ENCODE measurements at regions not wholly inside any gene's neighbourhood (a gene's known extent, or its start where the extent isn't known, plus 50 kb on each side); places are given as distances from the start of the nearest gene placed in this dataset.
A peak's percentile ranks its signal among the peaks of the same experiment; 100 is the strongest.

- Histone ChIP-seq H3K9me3 (ENCODE audit: control insufficient read depth in 4 of 4, insufficient read depth in 3 of 4, low read length in 3 of 4) (no peaks in the 10 kb centered on the region), H3K4me3 (no peak overlapping the region), H3K27me3 (ENCODE audit: control insufficient read depth in 3 of 3, insufficient read depth in 3 of 3, low read length in 2 of 3) (no peaks in the 10 kb centered on the region), H3K9ac (ENCODE audit: insufficient read depth in 1 of 2, low read length in 2 of 2) (no peak overlapping the region), H3K27ac (ENCODE audit: low read depth in 1 of 2, low read length in 1 of 2) (no peak overlapping the region), H3K4me1 (ENCODE audit: control insufficient read depth in 5 of 5, insufficient read depth in 5 of 5, low read length in 5 of 5) (peaks cover 0 to 15% (median 0%) of the 10 kb centered on the region in 5 donors), H3K36me3 (ENCODE audit: control insufficient read depth in 4 of 4, insufficient read depth in 4 of 4, low read length in 4 of 4) (no peaks in the 10 kb centered on the region)
- no peak for ATAC-seq (ENCODE audit: insufficient read depth, low FRiP score)
- no peak for TF ChIP-seq CTCF (IDR thresholded peaks at IDR 0.05; ENCODE audit: control extremely low read depth, extremely low read depth)
- no peak for DNase-seq
- 93 to 94% methylated on average over 8 of the region's 8 CpGs for WGBS, 2 donors
Measured at GRCh38 chr4:187451776-187452175, 543.8 kb upstream of the ZFP42 start.

GRCh38 chr4:187460016-187460415 is 535.6 kb upstream of the ZFP42 start:
- ATAC-seq (ENCODE audit: insufficient read depth, low FRiP score), result no peak
- no peak overlapping the region for H3K27ac ChIP-seq (ENCODE audit: low read depth in 1 of 2, low read length in 1 of 2)
- no peaks in the 10 kb centered on the region for H3K36me3 ChIP-seq (ENCODE audit: control insufficient read depth in 4 of 4, insufficient read depth in 4 of 4, low read length in 4 of 4)
- peaks cover 0 to 2% (median 0%) of the 10 kb centered on the region in 4 donors for H3K9me3 ChIP-seq (ENCODE audit: control insufficient read depth in 4 of 4, insufficient read depth in 3 of 4, low read length in 3 of 4)
- H3K4me3 ChIP-seq, result no peak overlapping the region
- 74 to 79% methylated on average over 3 of the region's 3 CpGs for WGBS, 2 donors
- H3K9ac ChIP-seq (ENCODE audit: insufficient read depth in 1 of 2, low read length in 2 of 2), result no peak overlapping the region
- DNase-seq, result no peak
- no peaks in the 10 kb centered on the region for H3K27me3 ChIP-seq (ENCODE audit: control insufficient read depth in 3 of 3, insufficient read depth in 3 of 3, low read length in 2 of 3)
- no peak for TF ChIP-seq CTCF (IDR thresholded peaks at IDR 0.05; ENCODE audit: control extremely low read depth, extremely low read depth)
- H3K4me1 ChIP-seq (ENCODE audit: control insufficient read depth in 5 of 5, insufficient read depth in 5 of 5, low read length in 5 of 5), result peaks cover 0 to 3% (median 0%) of the 10 kb centered on the region in 5 donors

GRCh38 chr4:187464573-187464972 is 531.0 kb upstream of the ZFP42 start:
- DNase-seq, result peak in 2 of 3 donors; percentile 25 to 49
- H3K4me1 ChIP-seq (ENCODE audit: control insufficient read depth in 5 of 5, insufficient read depth in 5 of 5, low read length in 5 of 5), result peaks cover 0 to 3% (median 0%) of the 10 kb centered on the region in 5 donors
- H3K27ac ChIP-seq (ENCODE audit: low read depth in 1 of 2, low read length in 1 of 2), result no peak overlapping the region
- H3K27me3 ChIP-seq (ENCODE audit: control insufficient read depth in 3 of 3, insufficient read depth in 3 of 3, low read length in 2 of 3), result no peaks in the 10 kb centered on the region
- ATAC-seq (ENCODE audit: insufficient read depth, low FRiP score), result no peak
- no peak overlapping the region for H3K4me3 ChIP-seq
- H3K36me3 ChIP-seq (ENCODE audit: control insufficient read depth in 4 of 4, insufficient read depth in 4 of 4, low read length in 4 of 4), result no peaks in the 10 kb centered on the region
- H3K9me3 ChIP-seq (ENCODE audit: control insufficient read depth in 4 of 4, insufficient read depth in 3 of 4, low read length in 3 of 4), result peaks cover 0 to 2% (median 0%) of the 10 kb centered on the region in 4 donors
- TF ChIP-seq CTCF (IDR thresholded peaks at IDR 0.05; ENCODE audit: control extremely low read depth, extremely low read depth), result no peak
- H3K9ac ChIP-seq (ENCODE audit: insufficient read depth in 1 of 2, low read length in 2 of 2), result no peak overlapping the region

GRCh38 chr4:187467224-187467623 is 528.3 kb upstream of the ZFP42 start:
- Histone ChIP-seq H3K36me3 (ENCODE audit: control insufficient read depth in 4 of 4, insufficient read depth in 4 of 4, low read length in 4 of 4) (no peaks in the 10 kb centered on the region), H3K9ac (ENCODE audit: insufficient read depth in 1 of 2, low read length in 2 of 2) (no peak overlapping the region), H3K27ac (ENCODE audit: low read depth in 1 of 2, low read length in 1 of 2) (no peak overlapping the region), H3K4me3 (no peak overlapping the region), H3K27me3 (ENCODE audit: control insufficient read depth in 3 of 3, insufficient read depth in 3 of 3, low read length in 2 of 3) (no peaks in the 10 kb centered on the region), H3K4me1 (ENCODE audit: control insufficient read depth in 5 of 5, insufficient read depth in 5 of 5, low read length in 5 of 5) (peaks cover 0 to 3% (median 0%) of the 10 kb centered on the region in 5 donors), H3K9me3 (ENCODE audit: control insufficient read depth in 4 of 4, insufficient read depth in 3 of 4, low read length in 3 of 4) (peaks cover 0 to 2% (median 0%) of the 10 kb centered on the region in 4 donors)
- no peak for TF ChIP-seq CTCF (IDR thresholded peaks at IDR 0.05; ENCODE audit: control extremely low read depth, extremely low read depth)
- WGBS, 2 donors, result 85 to 91% methylated on average over 2 of the region's 2 CpGs
- ATAC-seq (ENCODE audit: insufficient read depth, low FRiP score) (no peak), DNase-seq (no peak)
